ENCODE measurements at regions not wholly inside any gene's neighbourhood (a gene's known extent, or its start where the extent isn't known, plus 50 kb on each side); places are given as distances from the start of the nearest gene placed in this dataset.

GRCh38 chr10:133007360-133007858 is 65.0 kb upstream of the CFAP46 start:
- H3K9me3 Mint-ChIP-seq, result no peaks in the 10 kb centered on the region
- H3K27ac Mint-ChIP-seq, result no peak overlapping the region
- no peak overlapping the region for H3K4me3 Mint-ChIP-seq
- H3K4me1 Mint-ChIP-seq, result no peaks in the 10 kb centered on the region
- H3K36me3 Mint-ChIP-seq (ENCODE audit: low read depth), result no peaks in the 10 kb centered on the region
- no peak for DNase-seq
- H3K27me3 Mint-ChIP-seq, result no peaks in the 10 kb centered on the region
- ChIA-PET POLR2A (no interaction called here), CTCF (no interaction called here)

- Mint-ChIP-seq H3K27ac (no peak overlapping the region), H3K36me3 (ENCODE audit: low read depth) (no peaks in the 10 kb centered on the region), H3K4me1 (no peaks in the 10 kb centered on the region), H3K9me3 (no peaks in the 10 kb centered on the region), H3K27me3 (no peaks in the 10 kb centered on the region), H3K4me3 (no peak overlapping the region)
- ChIA-PET POLR2A (no interaction called here), CTCF (no interaction called here)
- DNase-seq, result no peak
Measured at GRCh38 chr10:133006806-133007205, 64.4 kb upstream of the CFAP46 start.

GRCh38 chr10:133006202-133006601 is 63.8 kb upstream of the CFAP46 start:
- CTCF ChIA-PET, result no interaction called here
- H3K36me3 Mint-ChIP-seq (ENCODE audit: low read depth), result no peaks in the 10 kb centered on the region
- H3K9me3 Mint-ChIP-seq, result no peaks in the 10 kb centered on the region
- H3K27ac Mint-ChIP-seq, result no peak overlapping the region
- no peak for DNase-seq
- no peaks in the 10 kb centered on the region for H3K4me1 Mint-ChIP-seq
- H3K27me3 Mint-ChIP-seq, result no peaks in the 10 kb centered on the region
- POLR2A ChIA-PET, result no interaction called here
- no peak overlapping the region for H3K4me3 Mint-ChIP-seq

GRCh38 chr10:133004478-133004877 is 62.1 kb upstream of the CFAP46 start:
- ChIA-PET CTCF (no interaction called here), POLR2A (no interaction called here)
- Mint-ChIP-seq H3K4me1 (no peaks in the 10 kb centered on the region), H3K27me3 (no peaks in the 10 kb centered on the region), H3K27ac (no peak overlapping the region), H3K4me3 (no peak overlapping the region), H3K36me3 (ENCODE audit: low read depth) (no peaks in the 10 kb centered on the region), H3K9me3 (no peaks in the 10 kb centered on the region)
- no peak for DNase-seq

- Mint-ChIP-seq H3K9me3 (no peaks in the 10 kb centered on the region), H3K4me1 (no peaks in the 10 kb centered on the region), H3K27ac (no peak overlapping the region), H3K4me3 (no peak overlapping the region), H3K27me3 (no peaks in the 10 kb centered on the region), H3K36me3 (ENCODE audit: low read depth) (no peaks in the 10 kb centered on the region)
- CTCF ChIA-PET, result no interaction called here
- DNase-seq, result no peak
- POLR2A ChIA-PET, result no interaction called here
Measured at GRCh38 chr10:133003188-133003587, 60.8 kb upstream of the CFAP46 start.

GRCh38 chr10:133002685-133003084 is 60.3 kb upstream of the CFAP46 start:
- no peaks in the 10 kb centered on the region for H3K27me3 Mint-ChIP-seq
- no peaks in the 10 kb centered on the region for H3K4me1 Mint-ChIP-seq
- DNase-seq, result no peak
- no peak overlapping the region for H3K4me3 Mint-ChIP-seq
- ChIA-PET POLR2A (no interaction called here), CTCF (no interaction called here)
- no peaks in the 10 kb centered on the region for H3K9me3 Mint-ChIP-seq
- H3K27ac Mint-ChIP-seq, result no peak overlapping the region
- no peaks in the 10 kb centered on the region for H3K36me3 Mint-ChIP-seq (ENCODE audit: low read depth)

- no peak overlapping the region for H3K27ac Mint-ChIP-seq
- H3K9me3 Mint-ChIP-seq, result no peaks in the 10 kb centered on the region
- H3K36me3 Mint-ChIP-seq (ENCODE audit: low read depth), result no peaks in the 10 kb centered on the region
- H3K27me3 Mint-ChIP-seq, result no peaks in the 10 kb centered on the region
- no peak overlapping the region for H3K4me3 Mint-ChIP-seq
- DNase-seq, result no peak
- H3K4me1 Mint-ChIP-seq, result no peaks in the 10 kb centered on the region
- ChIA-PET CTCF (no interaction called here), POLR2A (no interaction called here)
Measured at GRCh38 chr10:133001114-133001513, 58.7 kb upstream of the CFAP46 start.

- Mint-ChIP-seq H3K4me1 (no peaks in the 10 kb centered on the region), H3K36me3 (ENCODE audit: low read depth) (no peaks in the 10 kb centered on the region), H3K4me3 (no peak overlapping the region), H3K27ac (no peak overlapping the region), H3K9me3 (no peaks in the 10 kb centered on the region), H3K27me3 (no peaks in the 10 kb centered on the region)
- CTCF ChIA-PET, result no interaction called here
- no peak for DNase-seq
- POLR2A ChIA-PET, result no interaction called here
Measured at GRCh38 chr10:133000648-133001047, 58.3 kb upstream of the CFAP46 start.

GRCh38 chr10:132997517-132998265 is 55.3 kb upstream of the CFAP46 start:
- ChIA-PET POLR2A (no interaction called here), CTCF (no interaction called here)
- DNase-seq, result no peak
- Mint-ChIP-seq H3K27ac (no peak overlapping the region), H3K4me1 (no peaks in the 10 kb centered on the region), H3K27me3 (no peaks in the 10 kb centered on the region), H3K9me3 (no peaks in the 10 kb centered on the region), H3K4me3 (no peak overlapping the region), H3K36me3 (ENCODE audit: low read depth) (no peaks in the 10 kb centered on the region)

- no peak for DNase-seq
Measured at GRCh38 chr10:132996603-132997343, 54.4 kb upstream of the CFAP46 start.

GRCh38 chr10:132995909-132996602 is 53.7 kb upstream of the CFAP46 start:
- DNase-seq, result no peak
- CTCF ChIA-PET, result no interaction called here
- H3K27me3 Mint-ChIP-seq, result no peaks in the 10 kb centered on the region

More at GRCh38 chr10:132996603-132997343, 54.4 kb upstream of the CFAP46 start:
- no peak overlapping the region for H3K27ac Mint-ChIP-seq
- no peak overlapping the region for H3K4me3 Mint-ChIP-seq
- H3K9me3 Mint-ChIP-seq, result no peaks in the 10 kb centered on the region
- no peaks in the 10 kb centered on the region for H3K4me1 Mint-ChIP-seq
- no peaks in the 10 kb centered on the region for H3K27me3 Mint-ChIP-seq
- CTCF ChIA-PET, result no interaction called here
- H3K36me3 Mint-ChIP-seq (ENCODE audit: low read depth), result no peaks in the 10 kb centered on the region
- POLR2A ChIA-PET, result no interaction called here

GRCh38 chr10:132994811-132995210 is 52.4 kb upstream of the CFAP46 start:
- CTCF ChIA-PET, result no interaction called here
- DNase-seq, result no peak
- Mint-ChIP-seq H3K9me3 (no peaks in the 10 kb centered on the region), H3K4me3 (no peak overlapping the region), H3K27ac (no peak overlapping the region), H3K36me3 (ENCODE audit: low read depth) (no peaks in the 10 kb centered on the region), H3K4me1 (no peaks in the 10 kb centered on the region), H3K27me3 (no peaks in the 10 kb centered on the region)
- POLR2A ChIA-PET, result interaction anchor here (0.7 kb wide), 1 partner anchor 13 kb away, joined by 6 read pairs; no protein-coding TSS in a partner anchor

More at GRCh38 chr10:132995909-132996602, 53.7 kb upstream of the CFAP46 start:
- no peak overlapping the region for H3K27ac Mint-ChIP-seq
- H3K36me3 Mint-ChIP-seq (ENCODE audit: low read depth), result no peaks in the 10 kb centered on the region
- no peak overlapping the region for H3K4me3 Mint-ChIP-seq
- no peaks in the 10 kb centered on the region for H3K9me3 Mint-ChIP-seq
- H3K4me1 Mint-ChIP-seq, result no peaks in the 10 kb centered on the region
- POLR2A ChIA-PET, result no interaction called here

- no peak for DNase-seq
- Mint-ChIP-seq H3K4me1 (no peaks in the 10 kb centered on the region), H3K27ac (no peak overlapping the region), H3K27me3 (no peaks in the 10 kb centered on the region), H3K9me3 (no peaks in the 10 kb centered on the region), H3K4me3 (no peak overlapping the region), H3K36me3 (ENCODE audit: low read depth) (no peaks in the 10 kb centered on the region)
- ChIA-PET CTCF (no interaction called here), POLR2A (interaction anchor here (0.7 kb wide), 1 partner anchor 13 kb away, joined by 6 read pairs; no protein-coding TSS in a partner anchor)
Measured at GRCh38 chr10:132994185-132994796, 51.9 kb upstream of the CFAP46 start.
